SK-MEL-5 (cell line): ENCODE measurements at regions not wholly inside any gene's neighbourhood (a gene's known extent, or its start where the extent isn't known, plus 50 kb on each side); places are given as distances from the start of the nearest gene placed in this dataset.
A peak's percentile ranks its signal among the peaks of the same experiment; 100 is the strongest.

Experiments used
- DNase-seq: peaks from one replicate; pipeline ENCODE4 v3.0.0-alpha.2; 2016; ENCODE audit warnings: low read depth, low spot score
- in situ Hi-C: cut with HindIII; loops from 2 replicates; pipeline ENCODE4 v1.10.0; 2016; ENCODE audit warnings: low sequenced_read_pairs, high pct_unique_total_duplicates, low pct_unique_long_range_greater_than_20kb

DNA sequence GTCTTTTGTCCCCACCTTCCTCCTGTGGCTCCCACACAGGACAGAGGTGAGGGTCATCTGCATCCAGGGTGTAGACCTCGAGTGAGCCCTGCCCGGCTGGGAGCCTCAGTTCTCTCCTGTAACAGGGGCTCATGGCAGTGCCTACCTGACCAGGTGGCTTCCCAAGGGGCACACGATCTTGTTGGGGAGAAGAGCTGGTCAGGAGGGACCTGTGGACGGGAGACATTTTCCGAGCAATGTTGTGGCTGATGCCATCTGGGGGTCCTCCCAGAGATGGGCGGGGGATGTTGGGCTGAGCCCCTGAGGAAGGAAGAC, 51.9 kb downstream of the CEBPB start:
- in situ Hi-C loops = no loop called here
- no peak for DNase-seq

DNA sequence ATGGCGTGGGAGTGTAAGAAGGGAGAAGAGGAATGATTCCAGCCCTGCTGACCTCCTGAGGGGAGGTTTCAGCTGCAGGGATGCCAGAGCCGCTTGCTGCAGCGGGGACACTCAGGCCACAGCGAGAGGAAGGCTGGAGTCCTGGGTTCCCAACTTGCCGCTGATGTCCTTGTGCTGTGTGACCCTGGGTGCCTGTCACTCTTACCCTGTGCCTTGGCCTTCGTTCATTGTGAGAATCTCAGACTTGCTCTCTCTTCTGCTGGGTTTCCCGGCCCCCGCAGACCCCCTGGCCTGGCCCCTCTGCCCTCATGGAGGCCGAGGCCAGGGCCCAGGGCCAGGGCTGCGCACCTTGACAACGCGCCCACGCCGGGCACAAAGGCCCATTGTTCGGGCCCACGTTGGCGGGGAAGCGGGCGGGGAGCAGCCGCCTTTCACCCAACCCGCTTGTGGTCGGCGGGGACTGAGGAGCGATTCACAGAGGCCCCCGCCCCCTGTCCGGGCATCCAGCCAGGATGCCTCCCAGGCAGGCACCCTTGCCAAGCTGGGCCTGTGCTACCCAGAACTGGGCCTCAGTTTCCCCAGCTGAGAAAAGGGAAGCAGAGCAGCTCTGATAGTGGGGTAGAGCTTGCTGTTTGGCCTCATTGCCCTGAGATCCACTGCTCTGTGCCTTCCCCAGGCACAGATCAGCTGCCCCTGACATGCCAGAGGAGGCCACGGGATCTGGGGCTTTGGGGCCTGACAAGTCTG, 52.4 kb downstream of the CEBPB start:
- DNase-seq = peak; percentile 95
- in situ Hi-C loops = no loop called here

- no peak for DNase-seq
- in situ Hi-C loops = no loop called here
Measured at GRCh38 chr20:50243610-50244351, 53.2 kb downstream of the CEBPB start.

GRCh38 chr20:50244352-50245149, 53.9 kb downstream of the CEBPB start:
- in situ Hi-C loops = no loop called here
- DNase-seq = no peak

DNA sequence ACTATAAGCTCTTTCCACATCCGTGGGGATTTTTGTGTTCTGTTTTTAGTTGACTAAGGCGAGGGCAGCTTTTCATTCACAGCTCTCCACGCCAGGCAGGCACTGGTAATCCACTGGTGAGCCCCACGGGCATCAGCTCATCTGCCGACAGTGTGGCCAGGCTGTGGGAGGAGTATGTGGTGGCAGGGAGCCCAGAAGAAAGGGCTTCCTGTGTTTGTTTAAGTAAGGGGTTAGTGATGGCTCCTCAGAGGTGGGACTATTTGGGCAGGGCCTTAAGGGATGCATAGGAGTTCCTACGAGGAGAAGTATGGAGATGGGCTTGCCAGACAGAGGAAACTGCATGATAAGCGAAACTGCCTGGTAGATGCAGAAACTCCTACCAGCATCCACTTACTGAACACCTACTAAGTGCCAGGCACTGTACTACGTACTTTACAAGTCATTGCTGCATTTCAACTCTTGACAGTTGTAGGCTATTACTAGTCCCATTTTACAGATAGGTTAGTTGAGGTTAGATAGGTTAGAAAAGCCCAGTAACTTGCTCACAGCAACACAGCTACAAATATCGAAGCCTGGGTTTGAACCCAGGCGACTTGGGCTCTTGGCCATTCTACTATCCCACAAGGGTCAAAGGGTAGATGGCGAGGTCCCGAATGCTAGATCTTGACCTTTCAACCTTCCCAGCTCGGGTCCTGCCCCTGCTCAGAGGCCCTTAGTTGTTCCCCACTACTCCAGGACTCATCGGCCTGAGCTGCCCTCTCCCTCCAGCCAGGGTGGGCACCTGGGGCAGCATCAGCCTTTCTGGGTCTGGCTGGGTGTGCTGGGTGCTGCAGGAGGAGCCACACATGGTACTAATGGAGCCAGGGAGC, 55.1 kb downstream of the CEBPB start:
- DNase-seq = peak; percentile 72
- in situ Hi-C loops = no loop called here

- in situ Hi-C loops = no loop called here
- no peak for DNase-seq
Measured at GRCh38 chr20:50246367-50247195, 56.0 kb downstream of the CEBPB start.

DNA sequence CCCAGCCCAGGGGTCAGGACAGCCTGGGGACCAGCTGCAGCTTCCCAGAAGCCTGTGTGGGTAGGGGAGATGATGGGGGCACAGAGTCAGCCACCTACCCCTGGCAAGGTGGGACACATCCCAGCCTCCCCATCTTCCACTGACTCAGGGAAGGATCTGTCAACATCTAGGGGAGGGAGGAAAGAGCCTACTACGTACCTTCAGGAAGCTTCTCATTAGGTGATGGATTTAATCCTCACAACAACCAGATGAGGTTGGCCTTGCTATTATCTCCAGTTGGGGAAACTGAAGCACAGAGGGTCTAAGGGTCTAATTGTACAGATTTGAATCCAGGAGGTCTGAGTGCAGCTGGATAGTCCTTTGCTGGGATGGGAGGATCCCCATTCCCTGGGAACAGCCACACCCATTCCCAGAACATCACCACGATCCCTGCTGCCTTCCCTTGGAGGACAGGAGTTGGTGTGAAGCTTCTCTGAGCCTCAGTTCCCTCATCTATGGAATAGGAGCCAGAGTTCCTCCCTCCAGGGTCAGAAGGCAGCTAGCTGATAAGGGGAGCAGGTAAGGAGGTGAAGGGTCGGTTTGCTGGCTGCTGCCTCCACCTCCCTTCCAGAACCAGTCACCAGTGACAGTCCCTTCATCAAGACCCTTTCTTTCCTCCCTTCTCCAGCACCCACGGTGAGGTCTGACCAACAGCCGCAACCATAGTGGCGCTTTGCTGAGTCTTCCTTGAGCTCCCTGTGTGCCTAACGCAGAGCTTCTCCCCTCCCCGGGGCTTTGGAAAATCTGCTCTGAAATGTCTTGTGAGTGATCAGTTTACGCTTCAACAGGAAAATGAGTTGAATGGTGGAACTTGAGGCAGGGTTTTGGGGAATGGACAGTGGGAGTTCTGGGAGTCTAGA, 56.8 kb downstream of the CEBPB start:
- in situ Hi-C loops = no loop called here
- no peak for DNase-seq

- DNase-seq = no peak
- in situ Hi-C loops = no loop called here
Measured at GRCh38 chr20:50248104-50248641, 57.5 kb downstream of the CEBPB start.

- DNase-seq = no peak
- in situ Hi-C loops = no loop called here
Measured at GRCh38 chr20:50249447-50250388, 59.1 kb downstream of the CEBPB start.

DNA sequence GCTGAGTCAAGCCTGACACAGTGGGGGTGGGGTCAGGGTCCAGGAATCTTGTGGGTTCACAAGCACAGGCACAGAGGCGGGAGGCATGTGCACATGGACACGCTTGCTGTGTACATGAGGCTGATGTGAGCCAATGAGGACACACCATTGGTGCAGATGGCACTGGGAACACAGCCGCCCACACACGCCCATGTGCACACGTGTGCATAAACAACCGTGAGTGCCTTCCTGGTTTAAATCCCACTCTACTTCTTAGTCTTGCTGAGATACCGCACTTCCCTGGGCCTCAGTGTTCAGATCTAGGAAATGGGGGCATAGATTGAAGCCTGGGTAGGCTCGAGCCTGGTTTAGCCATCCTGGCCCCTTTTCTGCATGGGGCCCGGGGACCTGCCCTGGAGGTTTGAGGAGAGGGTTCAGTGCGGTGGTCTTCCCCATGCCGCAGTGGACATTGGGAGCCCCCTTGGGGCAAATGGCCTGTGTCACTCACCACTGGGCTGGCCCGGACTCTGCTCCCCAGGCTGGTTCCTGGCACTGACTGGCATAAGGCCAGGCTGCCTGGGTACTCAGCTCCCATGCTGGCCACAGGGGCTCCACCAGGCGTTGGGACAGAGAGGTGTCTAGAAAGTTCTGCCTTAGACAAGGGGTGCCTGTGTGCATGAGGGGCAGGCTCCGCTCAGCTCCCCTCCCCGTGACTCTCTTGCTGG, 60.2 kb downstream of the CEBPB start:
- in situ Hi-C loops = no loop called here
- no peak for DNase-seq

DNA sequence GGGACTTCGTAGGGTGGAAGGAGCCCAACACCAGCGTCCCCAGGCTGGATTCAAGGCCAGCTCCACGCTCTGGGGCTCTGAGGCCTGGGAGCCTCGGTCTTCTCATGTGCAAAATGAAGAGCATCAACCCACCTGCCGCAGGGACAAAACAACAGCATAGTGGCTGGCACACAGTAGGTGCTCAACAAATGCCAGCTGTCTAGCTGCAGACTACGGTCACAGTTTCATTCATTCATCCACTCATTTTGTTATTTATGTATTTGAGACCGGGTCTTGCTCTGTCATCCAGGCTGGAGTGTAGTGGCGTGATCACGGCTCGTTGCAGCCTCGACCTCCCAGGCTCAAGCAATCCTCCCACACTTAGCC, 60.7 kb downstream of the CEBPB start:
- in situ Hi-C loops = no loop called here
- no peak for DNase-seq

DNA sequence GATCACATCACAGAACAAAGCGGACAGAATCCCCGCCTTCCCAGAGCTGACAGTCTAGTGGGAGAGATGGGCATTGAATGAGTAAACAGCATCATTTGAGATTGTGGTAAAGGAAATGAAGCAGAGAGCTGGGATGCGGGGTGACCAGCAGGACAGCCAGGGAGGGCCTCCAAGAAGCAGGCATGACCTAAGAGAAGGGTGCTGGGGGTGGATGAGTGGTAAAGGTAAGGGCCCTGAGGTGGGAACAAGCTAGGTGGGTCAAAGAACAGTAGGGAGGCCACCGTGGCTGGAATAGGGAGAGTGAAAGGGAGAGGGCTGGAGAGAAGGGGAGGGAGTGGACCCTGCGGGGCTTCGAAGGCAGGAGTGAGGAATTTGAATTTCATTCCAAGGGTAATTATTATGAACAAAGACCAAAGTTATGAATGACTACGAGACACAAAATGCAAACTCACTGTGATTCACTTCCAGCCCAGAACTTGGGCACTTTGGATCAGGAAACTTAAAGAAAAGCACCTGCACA, 61.4 kb downstream of the CEBPB start:
- in situ Hi-C loops = no loop called here
- DNase-seq = no peak

DNA sequence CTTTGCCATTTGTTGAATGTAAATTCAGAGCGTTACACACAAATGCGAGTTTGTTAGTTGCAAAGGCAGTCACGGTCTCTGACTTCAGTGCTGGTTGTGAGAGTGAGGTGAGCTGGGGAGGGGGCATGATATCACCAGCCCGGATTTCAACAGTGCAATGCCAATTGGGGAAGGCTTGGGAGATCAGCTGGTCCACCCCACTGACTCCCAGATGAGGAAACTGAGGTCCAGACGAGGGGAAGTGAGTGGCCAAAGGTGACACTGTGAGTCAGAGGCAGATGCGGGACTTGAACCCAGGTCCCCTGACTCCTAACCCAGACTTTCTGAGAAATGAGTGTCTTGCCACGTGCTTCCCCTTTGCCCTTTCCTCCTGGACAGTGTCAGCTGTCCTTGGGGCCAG, 62.1 kb downstream of the CEBPB start:
- in situ Hi-C loops = no loop called here
- DNase-seq = no peak

DNA sequence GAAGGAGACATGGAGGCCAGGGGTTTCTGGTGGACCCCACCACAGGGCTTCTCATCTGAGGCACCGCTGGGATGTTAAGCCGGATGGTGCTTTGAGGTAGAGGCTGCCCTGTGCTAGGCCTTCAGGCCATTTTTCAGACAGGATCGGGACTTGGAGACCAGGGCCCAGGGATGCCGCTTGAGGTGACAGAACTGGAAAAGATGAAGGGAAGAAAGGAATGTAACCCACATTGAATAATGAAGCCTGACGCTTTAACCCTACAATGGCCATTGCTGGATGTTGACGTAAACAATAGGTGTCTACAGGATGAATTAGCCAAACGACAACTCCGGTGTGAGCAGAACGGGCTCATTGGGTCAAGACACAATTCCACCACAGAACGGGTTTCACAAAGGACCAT, 62.5 kb downstream of the CEBPB start:
- in situ Hi-C loops = no loop called here

More for the DNA sequence above, 62.5 kb downstream of the CEBPB start:
- DNase-seq = no peak
